HG03342 (cell line): ENCODE measurements at regions not wholly inside any gene's neighbourhood (a gene's known extent, or its start where the extent isn't known, plus 50 kb on each side); places are given as distances from the start of the nearest gene placed in this dataset.
"Not testable (repeated sequence)": the region's sequence is repeated elsewhere in the genome, so short reads cannot be mapped to it uniquely, and the experiment has no call there.

Experiments used
- ATAC-seq: cut with Tn5 transposase; IDR thresholded peaks from one replicate; pipeline ENCODE4 v1.9.1; 2021; ENCODE audit warnings: mild to moderate bottlenecking, moderate library complexity; ENCODE audit not compliant: unreplicated experiment

DNA sequence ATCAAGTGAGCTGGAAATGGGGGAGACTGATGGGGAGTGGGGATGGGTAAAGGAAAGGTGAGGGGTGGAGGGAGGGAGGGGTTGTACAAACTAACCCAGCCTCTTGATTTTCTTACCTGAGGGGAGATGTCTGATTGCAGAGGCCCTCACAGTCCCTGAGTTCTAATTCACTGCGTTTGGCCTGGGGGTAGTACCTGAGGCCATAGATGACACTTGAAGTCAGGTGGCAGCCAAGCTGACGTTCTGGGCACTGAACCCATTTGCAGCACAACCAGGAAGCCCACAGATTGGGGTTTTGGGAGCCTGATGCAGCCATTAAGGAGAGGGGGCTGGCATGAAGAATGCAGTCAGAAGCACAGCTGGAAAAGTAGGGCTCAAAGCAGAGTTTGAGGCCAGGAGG lies 153.8 kb upstream of the DTNBP1 start:
- ATAC-seq, result no peak

DNA sequence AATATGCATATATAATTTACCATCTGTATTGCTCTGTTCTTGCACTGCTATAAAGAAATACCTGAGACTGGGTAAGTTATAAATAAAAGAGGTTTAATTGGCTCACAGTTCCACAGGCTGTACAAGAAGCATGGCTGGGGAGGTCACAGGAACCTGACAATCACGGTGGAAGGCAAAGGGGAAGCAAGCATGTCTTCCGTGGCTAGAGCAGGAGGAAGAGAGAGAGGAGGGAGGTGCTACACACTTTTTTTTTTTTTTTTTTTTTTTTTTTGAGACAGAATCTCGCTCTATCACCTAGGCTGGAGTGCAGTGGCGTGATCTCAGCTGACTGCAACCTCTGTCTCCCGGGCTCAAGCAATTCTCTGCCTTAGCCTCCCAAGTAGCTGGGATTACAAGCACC lies 150.9 kb upstream of the DTNBP1 start:
- ATAC-seq, result not testable (repeated sequence)

DNA sequence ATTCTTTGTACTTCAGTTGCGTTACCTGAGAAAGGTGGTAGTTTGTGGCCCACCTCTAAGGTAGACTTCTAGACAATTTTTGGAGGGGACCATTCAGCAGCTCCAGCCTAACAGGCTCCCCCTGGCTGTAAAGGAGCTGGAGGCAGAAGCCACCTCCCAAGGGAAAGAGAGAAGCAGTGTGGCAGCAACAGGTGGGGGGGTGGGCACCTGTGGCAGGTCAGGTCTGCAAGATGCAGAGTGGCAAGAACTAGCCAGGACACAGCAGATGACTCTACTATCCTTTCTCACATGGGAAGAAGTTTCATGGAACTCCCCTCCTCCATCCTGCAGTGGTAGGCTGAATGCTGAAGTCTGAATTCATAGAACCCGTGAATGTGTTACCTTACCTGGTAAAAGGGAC lies 148.3 kb upstream of the DTNBP1 start:
- ATAC-seq, result no peak

DNA sequence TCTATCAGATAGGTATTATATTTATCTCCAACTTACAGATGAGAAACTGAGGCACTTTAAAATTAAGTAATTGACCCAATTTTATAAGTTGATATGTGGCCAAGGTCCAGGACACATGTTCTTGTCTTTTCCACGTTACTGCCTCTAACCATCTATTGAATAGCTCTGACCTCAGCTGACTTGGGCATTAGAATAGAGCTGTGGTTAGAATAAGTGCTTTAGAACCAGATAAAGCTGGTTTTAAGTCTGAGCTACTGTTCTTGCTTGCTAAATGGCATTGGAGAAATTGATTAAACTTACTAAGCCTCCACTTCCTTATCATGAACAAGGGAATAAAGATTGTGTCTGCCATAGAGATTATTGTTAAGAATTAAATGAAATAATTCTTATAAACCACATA lies 147.8 kb upstream of the DTNBP1 start:
- no peak for ATAC-seq

- no peak for ATAC-seq
Observed at GRCh38 chr6:15809367-15809766, 146.5 kb upstream of the DTNBP1 start.

GRCh38 chr6:15804164-15805154 lies 141.6 kb upstream of the DTNBP1 start:
- no peak for ATAC-seq

GRCh38 chr6:15802466-15802865 lies 139.6 kb upstream of the DTNBP1 start:
- ATAC-seq, result no peak

GRCh38 chr6:15801912-15802311 lies 139.1 kb upstream of the DTNBP1 start:
- ATAC-seq, result no peak

DNA sequence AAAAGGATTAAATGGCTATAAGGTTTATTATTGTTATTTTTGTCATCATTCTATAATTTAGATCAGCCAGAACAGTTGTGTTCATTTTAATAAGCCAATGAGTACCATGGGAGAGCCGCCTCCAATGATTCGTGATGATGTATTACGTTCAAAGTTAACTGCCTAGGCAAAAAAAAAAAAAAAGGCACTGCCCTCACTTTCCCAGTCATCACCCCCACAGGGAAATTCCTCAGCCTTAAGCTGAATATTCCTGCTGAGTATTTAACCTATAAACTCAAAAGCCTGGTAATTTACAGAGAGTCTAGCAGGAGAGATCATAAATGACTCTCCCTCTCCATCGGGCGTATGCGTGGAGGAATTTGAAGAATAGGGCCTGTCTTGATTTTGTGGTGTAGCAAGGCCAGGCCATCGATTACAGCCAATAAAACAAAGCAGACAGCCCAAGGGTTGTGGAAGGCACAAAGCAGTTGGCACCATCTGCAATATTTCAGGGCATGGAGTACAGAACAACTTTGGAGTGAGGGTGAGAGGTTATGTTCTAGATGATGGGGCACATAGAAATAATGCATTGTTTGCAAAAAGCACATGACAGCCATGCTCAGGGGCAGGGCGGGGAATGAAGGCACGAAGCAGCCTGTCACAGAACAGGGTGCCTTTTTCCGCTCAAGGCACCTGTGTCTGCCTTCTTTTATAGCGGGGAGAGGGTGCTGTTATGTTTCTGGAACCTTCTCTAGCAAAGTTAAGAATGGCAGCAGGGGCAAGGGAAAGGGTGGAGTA lies 138.2 kb upstream of the DTNBP1 start:
- no peak for ATAC-seq

GRCh38 chr6:15798533-15799255 lies 135.9 kb upstream of the DTNBP1 start:
- ATAC-seq, result no peak

DNA sequence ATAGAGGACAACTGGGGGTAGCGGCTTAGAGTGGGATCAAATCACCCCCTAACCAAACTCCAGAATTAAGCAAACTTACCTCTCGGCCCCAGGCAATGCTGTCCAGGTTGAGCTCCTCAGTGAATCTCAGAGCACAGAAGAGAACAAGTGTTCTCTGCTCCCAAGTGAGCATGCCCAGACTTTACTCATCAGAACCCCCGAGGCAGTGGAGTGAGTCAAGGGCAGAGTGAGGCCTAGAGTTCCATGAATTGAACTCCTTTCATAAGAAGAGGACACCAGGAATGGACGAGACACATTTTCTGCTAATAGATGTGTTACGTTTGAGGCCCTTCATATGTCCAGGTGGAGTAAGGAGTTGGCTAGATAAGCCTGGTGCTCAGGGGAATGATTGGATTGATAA lies 134.0 kb upstream of the DTNBP1 start:
- ATAC-seq, result no peak

DNA sequence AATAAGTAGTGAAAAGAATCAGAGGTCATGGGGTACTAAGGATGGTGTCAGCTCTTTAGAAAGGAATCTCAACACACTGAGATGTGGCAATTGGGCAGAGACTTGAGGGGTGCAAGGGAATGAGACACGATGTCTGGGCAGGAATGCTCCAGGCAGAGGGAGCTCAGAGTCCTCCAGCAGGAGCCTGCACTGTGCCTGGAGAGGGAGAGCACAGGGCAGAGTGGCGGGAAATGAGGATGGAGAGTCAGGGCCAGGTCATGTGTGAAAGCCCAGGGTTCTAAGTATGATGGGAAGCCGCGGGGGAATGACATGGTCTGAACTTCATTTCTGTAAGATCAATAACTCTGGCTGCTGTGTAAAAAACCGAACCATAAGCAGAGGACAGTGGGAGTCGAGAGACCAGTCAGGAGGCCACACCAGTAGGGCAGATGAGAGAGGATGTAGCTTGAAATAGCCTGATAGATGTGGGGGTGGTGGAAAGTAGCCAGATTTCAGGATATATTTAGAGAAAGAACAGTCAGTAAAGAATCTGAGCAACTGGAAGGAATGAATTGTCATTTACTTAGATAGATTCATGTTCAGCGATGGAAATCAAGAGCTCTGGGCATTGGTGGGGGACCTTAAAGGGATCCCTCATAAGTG lies 133.4 kb upstream of the DTNBP1 start:
- no peak for ATAC-seq

DNA sequence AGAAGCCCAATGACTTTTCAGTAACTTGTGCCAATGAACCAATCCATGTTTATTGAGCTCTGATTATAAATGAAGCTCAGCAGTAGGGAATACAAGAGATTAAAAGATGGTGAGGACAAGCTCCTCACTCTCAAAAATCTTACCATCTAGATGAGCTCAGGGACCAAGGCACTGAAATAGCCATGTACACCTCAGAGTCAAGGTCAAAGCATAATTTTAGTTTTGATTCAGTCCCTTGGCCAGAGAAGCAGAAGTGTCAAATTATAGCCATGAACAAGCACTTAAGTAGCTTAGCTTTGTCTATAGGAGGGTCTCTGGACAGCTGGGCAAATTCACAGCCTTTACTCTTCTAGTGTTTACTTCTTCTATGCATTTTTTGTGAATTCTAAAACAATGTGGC lies 131.0 kb upstream of the DTNBP1 start:
- ATAC-seq, result no peak

GRCh38 chr6:15793288-15793687 lies 130.5 kb upstream of the DTNBP1 start:
- no peak for ATAC-seq

DNA sequence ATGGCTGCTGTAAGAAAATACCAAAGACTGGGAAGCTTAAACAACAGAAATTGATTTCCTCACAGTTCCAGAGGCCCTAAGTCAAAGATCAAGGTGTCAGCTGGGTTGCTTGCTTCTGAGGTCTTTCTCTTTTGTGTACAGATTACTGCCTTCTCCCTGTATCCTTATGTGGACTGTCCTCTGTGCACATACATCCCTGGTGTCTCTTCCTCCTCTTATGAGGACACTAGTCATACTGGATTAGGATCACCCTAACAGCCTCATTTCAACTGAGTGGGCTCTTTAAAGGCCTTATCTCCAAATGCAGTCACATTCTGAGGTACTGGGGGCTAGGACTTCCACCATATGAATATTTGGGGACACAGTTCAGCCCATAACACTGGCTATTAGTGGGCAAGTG lies 130.0 kb upstream of the DTNBP1 start:
- ATAC-seq, result no peak

- no peak for ATAC-seq
Observed at GRCh38 chr6:15791448-15792181, 128.8 kb upstream of the DTNBP1 start.

DNA sequence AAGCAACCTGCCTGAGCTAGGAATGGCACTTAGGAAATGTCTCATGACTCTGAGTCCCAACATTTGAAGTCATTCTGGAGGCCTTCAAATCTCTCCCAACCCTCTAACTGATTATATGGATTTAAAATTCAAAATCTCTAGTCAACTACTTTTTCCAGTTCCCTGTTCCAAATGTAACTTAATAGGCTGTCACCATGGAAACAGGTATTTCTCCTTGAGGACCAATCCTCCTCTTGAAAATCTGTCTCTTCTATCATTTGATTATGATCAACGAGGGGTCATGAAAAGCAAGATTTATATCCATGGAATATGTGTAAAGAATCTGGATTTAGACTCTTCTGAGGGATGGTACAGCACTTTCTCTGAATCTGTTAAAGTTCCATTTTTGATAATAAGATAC lies 127.3 kb upstream of the DTNBP1 start:
- ATAC-seq, result no peak

DNA sequence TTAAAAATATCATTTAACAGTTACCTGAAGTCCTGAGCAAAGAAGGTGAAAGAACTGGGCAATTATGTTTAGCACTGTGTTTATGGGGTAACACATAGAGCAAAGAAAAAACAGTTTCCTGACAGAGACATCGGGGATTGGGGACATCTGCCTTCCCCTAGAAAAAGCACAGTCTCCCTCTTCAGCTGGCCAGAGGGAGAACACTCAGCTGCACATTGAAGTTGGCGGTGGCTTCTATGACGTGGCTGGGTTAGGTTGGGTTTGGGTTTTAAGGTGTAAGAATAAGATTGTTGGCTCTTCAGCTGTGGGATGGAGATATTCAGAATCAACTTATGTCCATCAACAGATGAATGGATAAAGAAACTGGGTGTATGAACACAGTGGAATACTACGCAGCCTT lies 124.0 kb upstream of the DTNBP1 start:
- no peak for ATAC-seq

DNA sequence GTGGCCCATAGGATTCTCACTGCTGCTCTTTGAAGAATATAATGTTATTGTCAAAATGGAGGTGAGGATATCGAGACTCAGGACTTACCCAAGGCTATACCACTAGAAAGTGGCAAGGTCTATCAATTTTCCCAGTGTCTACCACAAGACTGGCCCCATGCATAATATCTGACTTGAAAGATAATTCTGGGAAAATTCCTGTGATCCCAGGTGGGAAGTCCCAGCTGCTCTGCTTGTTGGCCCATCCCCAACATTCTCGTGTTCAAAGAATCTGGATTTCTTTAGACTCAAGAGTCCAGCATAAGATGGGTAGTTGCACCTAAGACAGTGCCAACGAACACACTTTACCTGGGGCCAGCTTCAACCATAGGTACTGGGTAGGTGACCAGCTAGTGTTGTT lies 120.7 kb upstream of the DTNBP1 start:
- no peak for ATAC-seq

GRCh38 chr6:15781890-15782289 lies 119.1 kb upstream of the DTNBP1 start:
- no peak for ATAC-seq
